ENCODE measurements at regions not wholly inside any gene's neighbourhood (a gene's known extent, or its start where the extent isn't known, plus 50 kb on each side); places are given as distances from the start of the nearest gene placed in this dataset.
A peak's percentile ranks its signal among the peaks of the same experiment; 100 is the strongest.

- H2BK15ac ChIP-seq (replicated peaks; ENCODE audit: low read depth), result no peak overlapping the region
- no peak overlapping the region for H3K9ac ChIP-seq (ENCODE audit: low read length)
- no peaks in the 10 kb centered on the region for H3K36me3 ChIP-seq (ENCODE audit: control insufficient read depth, insufficient read depth, low read length)
- no CpG with 5 or more reads among the region's 3 CpGs for WGBS (ENCODE audit: extremely low coverage, insufficient coverage, low lambda C conversion rate)
- H4K8ac ChIP-seq (ENCODE audit: low read depth, low read length), result no peak overlapping the region
- H3K27me3 ChIP-seq (ENCODE audit: insufficient read depth, low read length, poor library complexity), result no peaks in the 10 kb centered on the region
- H2AK5ac ChIP-seq (ENCODE audit: low read length), result no peak overlapping the region
- no peak overlapping the region for H3K23ac ChIP-seq (ENCODE audit: low read length)
- H3K56ac ChIP-seq (ENCODE audit: low read length), result no peak overlapping the region
- no peaks in the 10 kb centered on the region for H3K4me1 ChIP-seq (ENCODE audit: control insufficient read depth, low read depth, low read length)
- no peak overlapping the region for H3K4me2 ChIP-seq (ENCODE audit: low read length)
- no peak overlapping the region for H3K4ac ChIP-seq (ENCODE audit: low read depth, low read length)
- H3K18ac ChIP-seq (ENCODE audit: low read length), result no peak overlapping the region
- H2BK120ac ChIP-seq (ENCODE audit: low read depth, low read length), result no peak overlapping the region
- no peak overlapping the region for H3K27ac ChIP-seq (ENCODE audit: low read depth, low read length)
- no peaks in the 10 kb centered on the region for H3K79me2 ChIP-seq (ENCODE audit: control insufficient read depth, insufficient read depth, low read length)
- H2BK5ac ChIP-seq (ENCODE audit: low read length), result no peak overlapping the region
- H3K4me3 ChIP-seq (ENCODE audit: low read length), result no peak overlapping the region
- H4K5ac ChIP-seq (ENCODE audit: low read length), result no peak overlapping the region
- DNase-seq, result peak; percentile 65
- no peaks in the 10 kb centered on the region for H3K79me1 ChIP-seq (ENCODE audit: low read length)
These were observed 744.1 kb downstream of the STIM2 start for GRCh38 chr4:27604692-27605091.

GRCh38 chr4:27616166-27616565 lies 755.5 kb downstream of the STIM2 start:
- no peak overlapping the region for H4K5ac ChIP-seq (ENCODE audit: low read length)
- H3K9ac ChIP-seq (ENCODE audit: low read length), result no peak overlapping the region
- DNase-seq, result no peak

GRCh38 chr4:27619435-27619834 lies 758.8 kb downstream of the STIM2 start:
- no peak overlapping the region for H3K4ac ChIP-seq (ENCODE audit: low read depth, low read length)
- H2BK5ac ChIP-seq (ENCODE audit: low read length), result no peak overlapping the region
- H3K4me1 ChIP-seq (ENCODE audit: control insufficient read depth, low read depth, low read length), result no peaks in the 10 kb centered on the region
- no peaks in the 10 kb centered on the region for H3K27me3 ChIP-seq (ENCODE audit: insufficient read depth, low read length, poor library complexity)
- no peak overlapping the region for H2AK5ac ChIP-seq (ENCODE audit: low read length)
- H4K5ac ChIP-seq (ENCODE audit: low read length), result no peak overlapping the region
- no peaks in the 10 kb centered on the region for H3K79me1 ChIP-seq (ENCODE audit: low read length)
- no peaks in the 10 kb centered on the region for H3K36me3 ChIP-seq (ENCODE audit: control insufficient read depth, insufficient read depth, low read length)
- no peak overlapping the region for H3K18ac ChIP-seq (ENCODE audit: low read length)
- H3K79me2 ChIP-seq (ENCODE audit: control insufficient read depth, insufficient read depth, low read length), result no peaks in the 10 kb centered on the region
- H3K4me2 ChIP-seq (ENCODE audit: low read length), result no peak overlapping the region
- H3K27ac ChIP-seq (ENCODE audit: low read depth, low read length), result no peak overlapping the region
- H4K8ac ChIP-seq (ENCODE audit: low read depth, low read length), result no peak overlapping the region
- no peak overlapping the region for H3K9ac ChIP-seq (ENCODE audit: low read length)
- H2BK120ac ChIP-seq (ENCODE audit: low read depth, low read length), result no peak overlapping the region
- no peak overlapping the region for H2BK15ac ChIP-seq (replicated peaks; ENCODE audit: low read depth)
- no peak overlapping the region for H3K56ac ChIP-seq (ENCODE audit: low read length)
- H3K23ac ChIP-seq (ENCODE audit: low read length), result no peak overlapping the region
- DNase-seq, result no peak
- H3K4me3 ChIP-seq (ENCODE audit: low read length), result no peak overlapping the region

More at GRCh38 chr4:27616166-27616565, 755.5 kb downstream of the STIM2 start:
- Histone ChIP-seq H2BK5ac (ENCODE audit: low read length) (no peak overlapping the region), H3K56ac (ENCODE audit: low read length) (no peak overlapping the region), H3K4me3 (ENCODE audit: low read length) (no peak overlapping the region), H2BK120ac (ENCODE audit: low read depth, low read length) (no peak overlapping the region), H3K79me2 (ENCODE audit: control insufficient read depth, insufficient read depth, low read length) (no peaks in the 10 kb centered on the region), H3K4ac (ENCODE audit: low read depth, low read length) (no peak overlapping the region), H2AK5ac (ENCODE audit: low read length) (no peak overlapping the region), H4K8ac (ENCODE audit: low read depth, low read length) (no peak overlapping the region), H3K4me1 (ENCODE audit: control insufficient read depth, low read depth, low read length) (no peaks in the 10 kb centered on the region), H3K36me3 (ENCODE audit: control insufficient read depth, insufficient read depth, low read length) (no peaks in the 10 kb centered on the region), H3K27ac (ENCODE audit: low read depth, low read length) (no peak overlapping the region), H3K27me3 (ENCODE audit: insufficient read depth, low read length, poor library complexity) (no peaks in the 10 kb centered on the region), H3K23ac (ENCODE audit: low read length) (no peak overlapping the region), H3K18ac (ENCODE audit: low read length) (no peak overlapping the region), H2BK15ac (replicated peaks; ENCODE audit: low read depth) (no peak overlapping the region), H3K4me2 (ENCODE audit: low read length) (no peak overlapping the region), H3K79me1 (ENCODE audit: low read length) (no peaks in the 10 kb centered on the region)

GRCh38 chr4:27620886-27621285 lies 760.2 kb downstream of the STIM2 start:
- H2BK120ac ChIP-seq (ENCODE audit: low read depth, low read length), result no peak overlapping the region
- H3K23ac ChIP-seq (ENCODE audit: low read length), result no peak overlapping the region
- no peak overlapping the region for H3K9ac ChIP-seq (ENCODE audit: low read length)
- no peaks in the 10 kb centered on the region for H3K79me2 ChIP-seq (ENCODE audit: control insufficient read depth, insufficient read depth, low read length)
- no peak for DNase-seq
- H3K18ac ChIP-seq (ENCODE audit: low read length), result no peak overlapping the region
- no peak overlapping the region for H3K4me2 ChIP-seq (ENCODE audit: low read length)
- no peak overlapping the region for H2BK15ac ChIP-seq (replicated peaks; ENCODE audit: low read depth)
- no peaks in the 10 kb centered on the region for H3K27me3 ChIP-seq (ENCODE audit: insufficient read depth, low read length, poor library complexity)
- H3K36me3 ChIP-seq (ENCODE audit: control insufficient read depth, insufficient read depth, low read length), result no peaks in the 10 kb centered on the region
- H3K27ac ChIP-seq (ENCODE audit: low read depth, low read length), result no peak overlapping the region
- H3K79me1 ChIP-seq (ENCODE audit: low read length), result no peaks in the 10 kb centered on the region
- H3K56ac ChIP-seq (ENCODE audit: low read length), result no peak overlapping the region
- H3K4ac ChIP-seq (ENCODE audit: low read depth, low read length), result no peak overlapping the region
- H3K4me3 ChIP-seq (ENCODE audit: low read length), result no peak overlapping the region
- no peaks in the 10 kb centered on the region for H3K4me1 ChIP-seq (ENCODE audit: control insufficient read depth, low read depth, low read length)
- H4K8ac ChIP-seq (ENCODE audit: low read depth, low read length), result no peak overlapping the region
- no peak overlapping the region for H2BK5ac ChIP-seq (ENCODE audit: low read length)
- no peak overlapping the region for H2AK5ac ChIP-seq (ENCODE audit: low read length)
- no peak overlapping the region for H4K5ac ChIP-seq (ENCODE audit: low read length)

- Histone ChIP-seq H3K56ac (ENCODE audit: low read length) (no peak overlapping the region), H3K4ac (ENCODE audit: low read depth, low read length) (no peak overlapping the region), H3K18ac (ENCODE audit: low read length) (no peak overlapping the region), H2BK5ac (ENCODE audit: low read length) (no peak overlapping the region), H3K79me2 (ENCODE audit: control insufficient read depth, insufficient read depth, low read length) (no peaks in the 10 kb centered on the region), H3K79me1 (ENCODE audit: low read length) (no peaks in the 10 kb centered on the region), H3K36me3 (ENCODE audit: control insufficient read depth, insufficient read depth, low read length) (no peaks in the 10 kb centered on the region), H3K4me2 (ENCODE audit: low read length) (no peak overlapping the region), H3K4me1 (ENCODE audit: control insufficient read depth, low read depth, low read length) (no peaks in the 10 kb centered on the region), H3K27me3 (ENCODE audit: insufficient read depth, low read length, poor library complexity) (no peaks in the 10 kb centered on the region), H3K4me3 (ENCODE audit: low read length) (no peak overlapping the region), H2BK120ac (ENCODE audit: low read depth, low read length) (no peak overlapping the region), H2BK15ac (replicated peaks; ENCODE audit: low read depth) (no peak overlapping the region), H3K23ac (ENCODE audit: low read length) (no peak overlapping the region), H2AK5ac (ENCODE audit: low read length) (no peak overlapping the region), H3K9ac (ENCODE audit: low read length) (no peak overlapping the region), H4K5ac (ENCODE audit: low read length) (no peak overlapping the region), H4K8ac (ENCODE audit: low read depth, low read length) (no peak overlapping the region), H3K27ac (ENCODE audit: low read depth, low read length) (no peak overlapping the region)
- DNase-seq, result no peak
These were observed 764.1 kb downstream of the STIM2 start for GRCh38 chr4:27624749-27625148.

GRCh38 chr4:27628609-27629008 lies 768.0 kb downstream of the STIM2 start:
- Histone ChIP-seq H3K18ac (ENCODE audit: low read length) (no peak overlapping the region), H3K79me2 (ENCODE audit: control insufficient read depth, insufficient read depth, low read length) (no peaks in the 10 kb centered on the region), H3K4me2 (ENCODE audit: low read length) (no peak overlapping the region), H3K27me3 (ENCODE audit: insufficient read depth, low read length, poor library complexity) (no peaks in the 10 kb centered on the region), H3K4me1 (ENCODE audit: control insufficient read depth, low read depth, low read length) (no peaks in the 10 kb centered on the region), H4K5ac (ENCODE audit: low read length) (no peak overlapping the region), H2AK5ac (ENCODE audit: low read length) (no peak overlapping the region), H3K4me3 (ENCODE audit: low read length) (no peak overlapping the region), H2BK15ac (replicated peaks; ENCODE audit: low read depth) (no peak overlapping the region), H3K36me3 (ENCODE audit: control insufficient read depth, insufficient read depth, low read length) (no peaks in the 10 kb centered on the region), H3K23ac (ENCODE audit: low read length) (no peak overlapping the region), H2BK5ac (ENCODE audit: low read length) (no peak overlapping the region), H3K27ac (ENCODE audit: low read depth, low read length) (no peak overlapping the region), H3K56ac (ENCODE audit: low read length) (no peak overlapping the region), H4K8ac (ENCODE audit: low read depth, low read length) (no peak overlapping the region), H3K4ac (ENCODE audit: low read depth, low read length) (no peak overlapping the region), H3K79me1 (ENCODE audit: low read length) (no peaks in the 10 kb centered on the region), H3K9ac (ENCODE audit: low read length) (no peak overlapping the region), H2BK120ac (ENCODE audit: low read depth, low read length) (no peak overlapping the region)
- WGBS (ENCODE audit: extremely low coverage, insufficient coverage, low lambda C conversion rate), result no CpG with 5 or more reads among the region's 4 CpGs
- no peak for DNase-seq

Data from mesendoderm (in vitro differentiated cells).